ENCODE measurements at regions not wholly inside any gene's neighbourhood (a gene's known extent, or its start where the extent isn't known, plus 50 kb on each side); places are given as distances from the start of the nearest gene placed in this dataset.
"Not testable (repeated sequence)": the region's sequence is repeated elsewhere in the genome, so short reads cannot be mapped to it uniquely, and the experiment has no call there.

DNA sequence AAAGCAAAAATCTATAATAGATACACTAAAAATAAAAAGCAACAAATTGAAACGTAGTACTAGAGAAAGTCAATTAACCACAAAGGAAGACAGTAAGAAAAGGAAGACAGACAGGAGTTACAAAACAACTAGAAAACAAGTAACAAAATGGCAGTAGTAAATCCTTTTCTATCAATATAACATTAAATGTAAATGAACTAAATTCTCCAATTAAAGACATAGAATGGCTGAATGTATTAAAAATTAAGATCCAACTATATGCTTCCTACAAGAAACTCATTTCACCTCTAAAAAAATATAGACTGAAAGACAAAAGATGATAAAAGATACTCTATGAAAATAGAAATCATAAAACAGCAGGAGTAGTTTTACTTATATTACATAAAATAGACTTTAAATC lies 79.1 kb downstream of the CTH start:
- no peak for DNase-seq (ENCODE audit: low read depth)

DNA sequence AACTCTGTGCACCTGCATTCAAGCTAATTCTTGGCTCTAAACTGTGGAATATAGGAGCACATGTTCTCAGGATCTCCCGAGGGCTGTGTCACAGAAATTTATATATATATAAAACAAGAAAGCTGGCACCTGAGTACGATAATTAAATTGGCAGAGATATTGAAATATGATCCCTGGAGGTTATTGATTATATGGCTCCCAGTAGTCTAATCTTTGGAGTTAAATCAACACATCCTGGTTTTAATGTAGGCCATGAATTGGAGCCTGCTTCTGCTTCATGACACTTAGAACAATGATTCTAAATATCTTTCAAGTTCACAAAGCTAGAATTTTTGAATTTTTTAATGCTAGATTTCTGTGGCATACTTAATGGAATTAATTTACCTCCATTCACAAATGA lies 84.3 kb downstream of the CTH start:
- no peak for DNase-seq (ENCODE audit: low read depth)

DNA sequence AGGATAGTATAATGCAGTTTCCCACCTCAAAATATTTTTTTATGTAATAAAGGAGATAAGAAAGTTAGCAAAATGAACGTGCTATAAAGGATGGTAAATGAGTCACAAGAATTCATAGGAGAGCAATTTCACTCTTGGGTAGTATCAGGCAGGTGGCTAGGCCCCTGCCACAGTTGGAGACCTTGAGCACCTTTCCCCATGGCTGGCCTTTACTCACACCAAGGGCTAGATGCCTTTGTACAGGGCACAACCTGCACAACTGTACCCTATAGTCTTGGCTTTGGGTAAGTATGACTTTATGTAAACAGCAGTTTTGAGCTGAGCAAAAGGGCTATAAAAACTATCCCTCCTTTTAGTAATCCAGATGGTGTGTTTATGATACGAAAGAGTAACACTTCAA lies 85.1 kb downstream of the CTH start:
- no peak for DNase-seq (ENCODE audit: low read depth)

DNA sequence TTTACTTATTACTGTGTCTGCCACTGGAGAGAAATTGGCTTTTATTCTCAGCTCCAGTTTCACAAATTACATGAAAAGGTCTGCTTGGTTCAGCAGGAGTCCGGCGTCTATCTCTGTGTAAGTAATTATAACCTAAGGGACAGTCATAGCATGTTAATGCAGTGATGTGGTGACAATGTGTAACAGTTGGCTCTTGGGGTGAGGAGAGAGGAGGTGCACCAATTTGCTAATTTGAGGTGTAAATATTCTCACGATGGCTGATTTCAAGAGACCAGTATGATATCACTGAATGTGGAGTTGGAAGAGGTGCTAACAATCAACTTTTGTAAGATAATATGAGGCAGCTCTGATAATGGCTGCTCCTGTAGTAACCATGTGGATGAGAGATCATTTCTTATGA lies 86.1 kb downstream of the CTH start:
- DNase-seq (ENCODE audit: low read depth), result no peak

DNA sequence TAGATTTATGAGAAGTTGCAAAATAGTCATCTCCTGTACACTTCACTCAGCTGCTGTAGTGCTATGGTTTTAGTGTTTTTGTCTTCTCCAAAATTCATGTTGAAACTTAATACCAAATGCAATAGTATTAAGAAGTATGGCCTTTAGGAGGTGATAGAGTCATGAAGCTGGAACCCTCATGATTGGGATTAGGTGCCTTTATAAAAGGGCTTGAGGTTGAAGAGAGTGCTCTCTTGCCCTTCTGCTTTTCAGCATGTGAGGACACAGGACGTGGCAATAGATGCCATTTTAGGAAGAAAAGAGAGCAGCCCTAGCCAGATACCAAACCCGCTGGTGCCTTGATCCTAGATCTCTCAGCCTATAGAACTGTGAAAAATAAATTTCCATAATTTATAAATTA lies 87.6 kb downstream of the CTH start:
- DNase-seq (ENCODE audit: low read depth), result no peak

DNA sequence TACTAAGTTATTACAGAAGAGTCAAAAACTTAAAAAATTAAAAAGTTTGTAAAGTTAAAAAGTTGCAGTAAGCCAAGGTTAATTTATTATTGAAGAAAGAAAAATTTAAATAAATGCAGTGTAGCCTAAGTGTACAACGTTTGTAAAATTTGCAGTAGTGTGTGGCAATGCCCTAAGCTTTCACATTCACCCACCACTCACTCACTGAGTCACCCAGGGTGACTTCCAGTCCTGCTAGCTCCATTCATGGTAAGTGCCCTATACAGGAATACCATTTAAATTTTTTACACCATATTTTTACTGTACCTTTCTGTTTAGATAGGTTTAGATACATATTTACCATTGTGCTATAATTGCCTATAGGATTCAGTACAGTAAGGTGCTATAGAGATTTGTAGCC lies 88.6 kb downstream of the CTH start:
- DNase-seq (ENCODE audit: low read depth), result no peak

DNA sequence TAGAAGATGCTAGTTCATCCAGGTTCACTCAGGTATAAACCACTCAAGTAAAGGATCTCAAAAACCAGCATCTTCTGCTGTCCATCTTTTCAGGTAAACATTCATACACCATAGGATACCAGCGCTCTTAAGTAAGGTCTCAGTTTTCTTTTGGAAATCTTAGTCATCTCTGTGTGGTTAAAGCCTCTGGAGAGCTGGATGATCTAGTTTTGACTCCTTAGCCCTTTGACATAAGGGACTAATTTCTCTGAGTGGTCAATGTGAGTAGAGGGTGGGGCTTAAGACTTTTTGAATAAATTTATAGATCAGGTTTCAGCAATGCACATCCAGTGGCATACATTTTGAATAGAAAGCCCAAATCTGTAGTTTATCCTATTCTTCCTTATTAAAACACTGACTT lies 92.3 kb downstream of the CTH start:
- no peak for DNase-seq (ENCODE audit: low read depth)

DNA sequence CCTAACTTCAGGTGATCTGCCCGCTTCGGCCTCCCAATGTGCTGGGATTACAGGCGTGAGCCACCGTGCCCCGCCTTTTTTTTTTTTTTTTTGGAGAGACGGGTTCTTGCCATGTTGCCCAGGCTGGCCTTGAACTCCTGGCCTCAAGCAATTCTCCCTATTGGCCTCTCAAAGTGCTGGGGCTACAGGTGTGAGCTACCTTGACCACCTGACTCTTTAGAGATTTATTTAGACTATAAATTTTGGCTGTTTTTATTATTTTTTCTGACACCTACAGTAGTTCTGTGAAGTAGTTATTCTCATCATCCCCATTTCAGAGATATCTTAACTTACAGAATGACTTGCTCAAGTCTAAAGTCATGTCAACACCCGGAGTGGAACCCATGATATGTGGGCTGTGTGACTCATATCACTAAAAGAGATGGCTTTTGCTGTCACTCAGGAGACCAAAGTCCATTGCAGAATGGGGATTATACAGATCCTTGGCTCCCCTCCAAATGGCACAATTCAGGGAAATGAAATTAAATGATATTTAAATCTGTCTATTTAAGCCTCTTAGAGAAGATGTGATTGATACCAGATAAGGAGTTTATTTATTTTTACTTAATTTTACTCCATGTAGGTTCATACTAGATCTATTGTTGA lies 93.2 kb downstream of the CTH start:
- no peak for DNase-seq (ENCODE audit: low read depth)

DNA sequence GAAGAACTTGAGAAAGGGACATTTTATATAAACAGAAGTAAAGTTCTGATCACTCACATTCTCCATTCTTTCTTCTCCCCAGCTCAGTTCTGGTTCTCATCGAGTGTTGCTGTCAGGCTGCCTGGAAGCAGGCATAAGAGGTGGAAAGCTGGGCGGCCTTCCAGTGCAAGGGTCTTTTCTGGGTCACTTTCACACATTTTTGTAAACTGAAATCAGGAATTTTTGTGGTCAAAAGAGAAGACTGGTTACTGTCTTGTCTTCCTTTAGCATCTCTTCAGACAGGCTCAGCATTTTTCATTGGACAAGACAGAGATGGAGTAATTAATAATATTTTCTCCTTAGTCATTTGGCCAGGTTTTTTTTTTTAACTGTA lies 93.7 kb downstream of the CTH start:
- no peak for DNase-seq (ENCODE audit: low read depth)

DNA sequence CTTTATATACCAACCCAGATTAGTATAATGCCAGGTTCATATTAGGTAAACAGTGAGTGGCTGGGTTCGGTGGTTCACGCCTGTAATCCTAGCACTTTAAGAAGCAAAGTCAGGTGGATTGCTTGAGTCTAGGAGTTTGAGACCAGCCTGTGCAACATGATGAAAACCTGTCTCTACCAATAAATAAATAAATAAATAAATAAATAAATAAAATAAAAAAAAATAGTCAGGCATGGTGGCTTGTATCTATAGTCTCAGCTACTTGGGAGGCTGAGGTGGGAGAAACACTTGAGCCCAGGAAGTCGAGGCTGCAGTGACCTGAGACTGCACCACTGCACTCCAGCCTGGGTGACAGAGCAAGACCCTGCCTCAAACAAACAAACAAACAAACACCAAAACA lies 96.9 kb downstream of the CTH start:
- not testable (repeated sequence) for DNase-seq (ENCODE audit: low read depth)

DNA sequence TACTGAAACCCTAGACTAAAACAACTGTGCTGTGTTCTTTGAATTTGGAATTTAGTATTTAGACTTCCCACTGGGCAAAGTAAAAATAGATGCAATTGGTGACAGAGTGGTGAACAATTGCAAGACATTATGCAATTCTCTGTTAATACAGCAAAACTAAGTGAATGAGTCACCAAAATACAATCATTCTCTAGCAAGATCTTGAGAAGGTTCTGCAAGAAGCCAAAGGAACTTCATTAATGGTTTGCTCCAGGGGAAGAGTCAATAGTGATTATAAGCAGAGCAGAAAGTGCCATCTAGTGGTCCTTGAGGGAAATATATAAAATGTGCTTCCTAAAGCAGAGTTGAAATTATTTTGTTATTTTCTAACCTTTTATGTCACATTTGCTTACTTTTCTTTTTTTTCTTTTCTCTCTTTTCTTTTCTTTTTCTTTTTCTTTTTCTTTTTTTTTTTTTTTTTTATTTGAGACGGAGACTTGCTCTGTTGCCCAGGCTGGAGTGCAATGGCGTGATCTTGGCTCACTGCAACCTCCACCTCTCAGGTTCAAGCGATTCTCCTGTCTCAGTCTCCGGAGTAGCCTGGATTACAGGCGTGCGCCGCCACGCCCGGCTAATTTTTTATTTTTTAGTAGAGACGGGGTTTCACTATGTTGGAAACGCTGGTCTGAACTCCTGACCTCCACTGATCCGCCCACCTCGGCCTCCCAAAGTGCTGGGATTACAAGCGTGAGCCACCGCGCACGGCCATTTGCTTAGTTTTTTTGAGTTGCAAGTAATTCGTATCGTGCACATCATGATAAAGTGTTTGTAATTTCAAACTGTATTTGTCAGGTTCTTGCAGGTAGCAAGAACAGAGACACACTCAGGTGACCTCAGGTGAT lies 99.2 kb downstream of the CTH start:
- no peak for DNase-seq (ENCODE audit: low read depth)

DNA sequence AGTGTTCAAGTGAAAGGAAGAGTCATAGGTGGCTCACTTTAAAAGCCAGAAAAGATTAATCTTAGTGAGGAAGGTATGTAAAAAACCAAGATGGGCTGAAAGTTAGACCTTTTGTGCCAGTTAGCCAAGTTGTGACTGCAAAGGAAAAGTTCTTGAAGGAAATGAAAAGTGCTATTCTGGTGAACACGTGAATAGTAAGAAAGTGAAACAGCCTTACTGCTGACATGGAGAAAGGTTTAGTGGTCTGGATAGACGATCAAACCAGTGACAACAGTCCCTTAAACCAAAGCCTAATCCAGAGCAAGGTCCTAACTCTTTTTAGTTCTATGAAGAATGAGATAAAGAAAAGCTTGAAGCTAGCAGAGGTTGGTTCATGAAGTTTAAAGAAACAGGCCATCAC lies 106.4 kb downstream of the CTH start:
- no peak for DNase-seq (ENCODE audit: low read depth)

DNA sequence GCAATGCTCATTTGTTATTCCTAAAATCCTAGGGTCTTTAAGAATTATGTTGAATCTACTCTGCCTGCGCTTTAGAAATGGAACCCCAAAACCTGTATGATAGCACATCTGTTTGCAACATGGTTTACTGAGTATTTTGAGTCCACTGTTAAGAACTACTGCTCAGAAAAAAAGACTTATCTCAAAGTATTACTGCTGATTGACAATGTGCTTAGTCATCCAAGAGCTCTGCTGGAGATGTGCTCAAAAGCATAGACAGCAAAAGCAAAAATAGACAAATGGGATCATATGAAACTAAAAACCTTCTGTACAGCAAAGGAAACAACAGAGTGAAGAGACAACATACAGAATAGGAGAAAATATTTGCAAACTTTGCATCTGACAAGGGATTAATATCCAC lies 107.0 kb downstream of the CTH start:
- no peak for DNase-seq (ENCODE audit: low read depth)

DNA sequence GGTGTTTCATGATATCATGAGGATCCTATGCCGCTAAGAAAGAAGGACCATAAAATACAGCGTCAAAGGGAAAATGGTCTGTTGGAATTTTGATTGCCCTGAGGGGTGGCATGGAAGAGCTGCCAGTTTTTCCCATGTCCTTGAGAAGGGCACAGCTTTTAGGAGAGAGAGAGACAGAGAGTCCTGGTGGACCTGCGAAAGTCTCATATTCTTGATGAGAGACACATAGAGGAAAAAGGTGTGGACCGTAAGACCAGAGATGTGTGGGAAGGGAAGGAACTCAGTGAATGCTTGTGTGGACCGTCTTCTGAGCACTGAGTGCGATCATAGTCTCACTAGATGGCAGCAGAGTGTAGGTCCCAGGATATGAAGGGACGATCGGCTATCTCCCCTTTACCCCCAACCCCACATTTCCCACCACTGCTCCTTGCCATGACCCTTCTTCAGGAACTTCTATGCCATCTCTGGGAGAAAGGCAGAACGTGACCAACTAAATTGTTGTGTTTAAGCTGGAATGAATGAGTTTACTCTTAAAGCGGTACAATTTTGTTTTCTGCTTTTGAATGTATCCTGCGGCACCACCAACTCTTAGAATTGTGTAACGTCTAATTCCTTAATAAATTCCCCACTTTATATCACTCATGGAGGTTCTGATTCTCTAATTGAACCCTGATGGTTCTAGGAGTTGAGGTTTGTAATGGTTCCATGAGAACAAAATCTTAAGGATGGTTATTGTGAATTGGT lies 117.7 kb downstream of the CTH start:
- no peak for DNase-seq (ENCODE audit: low read depth)

DNA sequence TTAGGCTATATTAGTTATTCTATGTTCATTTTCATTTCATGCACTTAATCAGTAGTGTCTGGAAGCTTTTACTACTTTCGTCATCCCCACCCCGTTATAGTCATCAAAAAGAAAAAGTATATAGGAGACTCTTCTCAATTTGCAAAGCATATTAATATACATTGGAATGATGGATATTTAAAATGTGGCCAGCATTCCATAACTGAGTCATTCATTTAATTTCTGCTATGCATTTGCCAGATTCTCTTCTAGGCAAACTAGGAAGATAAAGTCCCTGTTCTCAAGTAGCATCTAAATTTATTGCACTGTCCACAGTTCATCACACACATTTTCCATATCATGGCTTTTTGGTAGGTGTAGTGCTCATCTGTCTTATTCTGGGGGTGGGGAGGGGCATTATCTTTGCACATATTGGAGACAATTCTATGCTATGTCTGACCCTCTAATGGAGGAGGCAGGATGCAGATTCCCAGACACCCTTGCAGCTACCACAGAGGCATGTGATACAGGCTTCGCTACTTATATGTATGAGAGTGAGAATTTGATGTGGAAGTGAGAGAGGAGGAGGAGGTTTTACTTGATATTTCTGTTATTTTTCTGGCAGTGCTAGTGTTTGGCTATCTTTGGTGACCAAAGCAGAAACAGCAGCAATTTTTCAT lies 125.8 kb downstream of the CTH start:
- no peak for DNase-seq (ENCODE audit: low read depth)

DNA sequence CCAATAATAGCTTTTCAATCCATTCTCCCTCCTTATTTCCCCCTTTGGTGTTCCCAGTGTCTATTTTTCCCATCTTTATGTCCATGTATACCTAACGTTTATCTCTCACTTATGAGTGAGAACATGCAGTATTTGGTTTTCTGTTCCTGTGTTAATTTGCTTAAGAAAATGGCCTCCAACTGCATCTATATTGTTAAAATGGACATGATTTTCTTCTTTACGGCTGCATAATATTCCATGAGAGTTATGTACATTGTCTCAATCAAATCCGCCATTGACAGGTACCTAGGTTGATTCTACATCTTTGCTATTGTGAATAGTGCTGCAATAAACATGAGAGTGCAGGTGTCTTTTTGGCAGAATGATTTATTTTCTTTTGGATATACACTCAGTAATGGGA lies 126.7 kb downstream of the CTH start:
- no peak for DNase-seq (ENCODE audit: low read depth)

DNA sequence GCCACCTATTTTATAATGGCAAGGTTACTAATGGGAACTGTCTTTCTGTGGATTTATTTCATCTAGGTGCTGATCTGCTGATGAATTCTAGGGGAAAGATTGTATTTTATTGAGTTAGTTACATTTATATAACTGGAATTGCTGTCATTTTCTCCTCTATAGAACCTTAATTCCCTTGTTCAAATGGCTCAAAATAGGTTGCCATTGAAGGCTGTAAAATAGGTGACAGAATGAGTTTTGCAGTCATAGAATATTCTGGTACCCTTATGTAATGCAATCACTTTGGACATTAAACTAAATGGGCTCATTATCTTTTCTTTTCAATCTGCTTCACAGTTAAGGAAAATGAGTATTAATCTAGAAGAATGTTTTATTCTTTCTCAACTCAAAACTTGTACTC lies 131.0 kb downstream of the CTH start:
- no peak for DNase-seq (ENCODE audit: low read depth)

DNA sequence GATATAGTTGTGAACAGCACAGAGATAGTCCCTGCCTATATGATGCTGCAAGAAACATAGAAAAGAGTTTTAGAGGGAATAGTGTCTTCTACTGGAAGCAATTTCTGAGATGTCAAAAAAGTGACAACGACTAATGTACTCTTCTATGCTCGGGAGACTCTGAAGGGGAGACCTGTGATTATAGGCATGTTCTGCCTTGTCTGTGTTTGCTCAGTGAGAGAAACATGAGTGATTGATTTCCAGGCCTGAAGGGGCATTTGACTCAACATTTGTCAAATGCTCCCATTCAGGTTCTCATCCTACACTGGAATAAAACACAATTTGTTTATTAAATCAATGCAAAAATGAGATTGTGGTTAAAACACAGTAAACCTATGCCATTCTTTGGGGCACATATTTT lies 131.8 kb downstream of the CTH start:
- no peak for DNase-seq (ENCODE audit: low read depth)

DNA sequence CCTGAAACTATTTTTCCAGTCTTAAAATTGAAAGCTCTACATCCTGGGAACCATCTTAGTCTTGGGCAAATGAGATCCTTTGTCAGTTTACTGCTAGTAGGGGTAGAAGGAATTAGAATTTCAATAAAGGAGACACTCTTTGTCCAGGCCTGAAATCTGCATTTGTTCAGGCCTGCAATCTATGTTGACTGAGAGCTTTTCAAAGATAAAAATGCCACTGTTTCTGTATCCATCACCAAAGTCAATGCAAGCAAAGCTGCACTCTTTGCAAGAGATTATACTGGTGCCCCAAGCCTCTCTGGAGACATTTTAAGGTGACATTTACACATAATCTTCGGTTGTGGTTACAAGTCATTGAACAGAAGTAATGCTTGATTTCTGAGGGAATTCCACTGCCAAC lies 135.7 kb downstream of the CTH start:
- no peak for DNase-seq (ENCODE audit: low read depth)

DNA sequence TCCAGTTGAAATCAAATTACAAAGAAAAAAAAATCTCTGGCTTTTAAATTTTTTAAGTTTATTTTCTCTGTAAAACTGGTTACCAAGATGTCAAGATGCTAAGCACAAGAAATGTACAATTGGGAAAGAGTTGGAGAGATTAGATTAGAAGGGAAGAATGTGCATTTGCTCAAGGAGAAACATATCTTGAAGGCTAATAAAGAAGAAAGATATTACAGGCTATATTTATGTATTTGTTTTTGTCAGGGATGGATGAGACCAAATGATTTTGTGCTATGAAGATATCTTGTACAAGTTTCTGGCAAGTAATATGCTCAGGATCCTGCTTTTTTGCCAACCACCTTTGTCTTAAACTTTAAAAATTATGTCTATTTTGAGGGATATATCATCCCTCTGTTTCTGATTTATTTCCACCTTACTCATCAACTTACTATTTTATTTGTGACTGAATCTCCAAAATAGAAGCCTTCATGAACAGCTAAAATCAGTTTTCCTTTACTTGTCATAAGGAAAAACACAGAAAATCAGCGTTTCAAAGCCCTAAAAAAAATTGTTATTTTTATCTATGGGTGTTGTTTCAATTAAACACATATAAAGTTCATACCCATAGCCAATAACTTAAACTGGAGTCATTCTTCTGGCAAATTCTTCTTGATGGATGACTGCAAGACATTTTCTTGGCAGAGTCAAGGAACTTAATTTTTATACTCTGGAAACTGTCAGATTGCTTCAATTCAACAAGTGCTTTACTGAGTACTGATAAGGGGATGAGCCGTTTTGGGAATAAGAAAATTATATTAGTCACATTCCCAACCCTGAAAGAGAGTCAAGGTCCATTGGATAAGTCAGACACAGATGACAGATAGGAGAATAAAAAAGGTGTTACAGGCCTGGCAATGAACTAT lies 141.8 kb downstream of the CTH start:
- no peak for DNase-seq (ENCODE audit: low read depth)

DNA sequence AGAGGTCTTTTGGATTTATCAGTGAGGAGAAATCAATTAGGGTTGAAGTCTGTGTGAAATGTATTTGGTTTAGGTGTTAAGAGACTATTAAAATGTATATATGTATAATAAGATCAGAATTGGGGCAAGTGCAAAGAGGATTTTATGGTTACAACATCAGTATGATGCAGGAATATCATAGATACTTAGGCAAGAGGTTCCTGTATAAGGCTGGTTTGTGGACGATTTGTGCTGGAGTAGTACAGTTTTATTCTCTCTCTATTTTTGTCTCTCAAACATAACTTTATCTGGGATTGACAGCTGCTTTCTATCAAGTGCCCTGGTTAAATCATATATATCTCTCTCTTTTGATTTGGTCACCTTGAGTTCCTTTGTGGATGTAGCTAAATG lies 142.5 kb downstream of the CTH start:
- no peak for DNase-seq (ENCODE audit: low read depth)

DNA sequence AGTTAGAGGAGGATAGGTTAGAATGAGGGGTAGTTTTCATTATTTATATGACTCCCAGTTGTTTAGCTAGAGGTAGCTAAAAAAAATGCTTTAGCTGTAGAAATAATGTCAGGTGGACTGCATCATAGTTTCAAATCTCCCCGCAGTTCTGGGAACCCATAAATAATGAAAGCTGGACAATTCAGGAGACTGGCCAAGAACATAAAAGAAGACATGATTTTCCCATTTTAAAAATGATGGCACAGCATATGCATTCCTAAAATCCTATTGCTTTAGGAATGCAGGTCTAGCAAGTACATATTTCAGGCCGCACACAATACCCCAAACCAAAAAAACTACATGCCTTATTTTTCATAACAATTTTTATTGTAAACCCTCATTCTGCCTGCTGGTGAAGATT lies 143.3 kb downstream of the CTH start:
- no peak for DNase-seq (ENCODE audit: low read depth)
